ENCODE measurements at regions not wholly inside any gene's neighbourhood (a gene's known extent, or its start where the extent isn't known, plus 50 kb on each side); places are given as distances from the start of the nearest gene placed in this dataset.

DNA sequence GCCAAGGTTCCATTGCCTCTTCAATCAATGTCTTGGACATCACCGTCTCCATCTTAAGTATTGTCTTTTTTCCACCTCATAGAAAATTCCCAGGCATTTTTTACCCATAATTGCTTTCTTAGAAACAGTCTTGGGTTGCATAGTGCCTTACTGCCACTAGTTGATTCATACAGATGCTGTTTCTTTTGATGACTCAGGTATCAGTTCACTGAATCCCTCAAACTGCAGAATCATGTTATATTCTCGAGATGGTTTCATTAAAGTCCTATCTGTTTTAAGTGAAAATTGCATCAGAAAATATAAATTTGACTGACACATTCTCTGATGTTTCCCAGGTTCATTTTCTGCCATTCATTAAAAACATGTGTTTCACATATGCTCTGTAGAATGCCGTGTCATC lies 1489.1 kb downstream of the BRINP3 start:
- Histone ChIP-seq H3K27ac (ENCODE audit: low read depth, low read length) (no peak overlapping the region), H3K36me3 (ENCODE audit: control insufficient read depth in 3 of 3, insufficient read depth in 3 of 3, low read length in 3 of 3) (no peaks in the 10 kb centered on the region), H3K4me3 (ENCODE audit: low read length in 3 of 3) (no peak overlapping the region), H3K4me1 (ENCODE audit: control insufficient read depth in 3 of 3, insufficient read depth in 3 of 3, low read length in 3 of 3) (no peaks in the 10 kb centered on the region), H3K9me3 (ENCODE audit: control insufficient read depth in 3 of 3, low read length in 3 of 3) (no peaks in the 10 kb centered on the region), H3K27me3 (ENCODE audit: control insufficient read depth in 3 of 3, insufficient read depth in 3 of 3, low read length in 3 of 3) (no peaks in the 10 kb centered on the region), H3K9ac (ENCODE audit: low read depth in 1 of 3, low read length in 3 of 3) (no peak overlapping the region)

- no peak overlapping the region for H3K27ac ChIP-seq (ENCODE audit: low read depth, low read length)
- no peaks in the 10 kb centered on the region for H3K27me3 ChIP-seq (ENCODE audit: control insufficient read depth in 3 of 3, insufficient read depth in 3 of 3, low read length in 3 of 3)
- H3K4me3 ChIP-seq (ENCODE audit: low read length in 3 of 3): no peak overlapping the region
- no peaks in the 10 kb centered on the region for H3K4me1 ChIP-seq (ENCODE audit: control insufficient read depth in 3 of 3, insufficient read depth in 3 of 3, low read length in 3 of 3)
- H3K36me3 ChIP-seq (ENCODE audit: control insufficient read depth in 3 of 3, insufficient read depth in 3 of 3, low read length in 3 of 3): no peaks in the 10 kb centered on the region
- no peak overlapping the region for H3K9ac ChIP-seq (ENCODE audit: low read depth in 1 of 3, low read length in 3 of 3)
- H3K9me3 ChIP-seq (ENCODE audit: control insufficient read depth in 3 of 3, low read length in 3 of 3): no peaks in the 10 kb centered on the region
These were observed 1486.3 kb downstream of the BRINP3 start for GRCh38 chr1:188991221-188991930.

- Histone ChIP-seq H3K9me3 (ENCODE audit: control insufficient read depth in 3 of 3, low read length in 3 of 3) (no peaks in the 10 kb centered on the region), H3K36me3 (ENCODE audit: control insufficient read depth in 3 of 3, insufficient read depth in 3 of 3, low read length in 3 of 3) (no peaks in the 10 kb centered on the region), H3K9ac (ENCODE audit: low read depth in 1 of 3, low read length in 3 of 3) (no peak overlapping the region), H3K27ac (ENCODE audit: low read depth, low read length) (no peak overlapping the region), H3K27me3 (ENCODE audit: control insufficient read depth in 3 of 3, insufficient read depth in 3 of 3, low read length in 3 of 3) (no peaks in the 10 kb centered on the region), H3K4me1 (ENCODE audit: control insufficient read depth in 3 of 3, insufficient read depth in 3 of 3, low read length in 3 of 3) (no peaks in the 10 kb centered on the region), H3K4me3 (ENCODE audit: low read length in 3 of 3) (no peak overlapping the region)
These were observed 1469.8 kb downstream of the BRINP3 start for GRCh38 chr1:189007824-189008223.

DNA sequence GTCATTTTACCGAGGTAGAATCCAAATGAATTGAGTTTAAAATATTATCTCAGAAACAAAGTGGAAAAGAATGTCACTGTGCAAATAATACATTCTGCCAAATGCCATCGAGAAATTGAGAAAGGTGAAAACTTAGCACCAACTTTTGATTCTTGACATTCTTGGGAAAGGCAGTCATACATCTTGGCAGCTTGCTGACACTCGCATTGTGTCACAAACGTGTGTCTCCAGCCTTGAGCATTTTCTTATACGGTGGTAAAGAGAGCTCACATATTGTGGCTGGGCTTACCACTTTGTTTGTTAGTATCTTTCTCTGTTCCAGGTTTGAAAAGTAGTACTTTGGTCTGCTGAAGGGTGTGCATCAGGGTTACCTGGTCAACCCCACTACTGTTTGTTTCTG lies 1456.1 kb downstream of the BRINP3 start:
- Histone ChIP-seq H3K9me3 (ENCODE audit: control insufficient read depth in 3 of 3, low read length in 3 of 3) (no peaks in the 10 kb centered on the region), H3K27ac (ENCODE audit: low read depth, low read length) (no peak overlapping the region), H3K4me3 (ENCODE audit: low read length in 3 of 3) (no peak overlapping the region), H3K27me3 (ENCODE audit: control insufficient read depth in 3 of 3, insufficient read depth in 3 of 3, low read length in 3 of 3) (no peaks in the 10 kb centered on the region), H3K36me3 (ENCODE audit: control insufficient read depth in 3 of 3, insufficient read depth in 3 of 3, low read length in 3 of 3) (no peaks in the 10 kb centered on the region), H3K4me1 (ENCODE audit: control insufficient read depth in 3 of 3, insufficient read depth in 3 of 3, low read length in 3 of 3) (no peaks in the 10 kb centered on the region), H3K9ac (ENCODE audit: low read depth in 1 of 3, low read length in 3 of 3) (no peak overlapping the region)

DNA sequence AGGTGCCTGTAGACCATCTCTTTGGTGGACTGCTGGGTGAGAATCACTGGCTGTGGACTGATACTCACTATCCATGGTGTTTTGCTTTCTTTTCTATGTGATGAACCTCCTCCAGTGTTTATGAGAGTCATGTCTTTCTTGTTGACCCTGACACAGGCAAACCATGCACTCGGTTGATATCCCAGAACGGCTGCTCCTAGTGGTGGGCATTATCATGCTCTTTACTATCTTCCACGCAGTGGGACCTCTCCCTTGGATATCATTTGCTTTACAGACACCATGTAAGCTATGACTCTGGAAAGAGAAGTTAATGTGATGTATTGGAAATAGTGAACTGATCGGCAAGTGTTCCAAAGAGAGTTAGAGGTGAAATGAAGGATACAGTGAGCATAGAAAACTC lies 1455.6 kb downstream of the BRINP3 start:
- H3K9ac ChIP-seq (ENCODE audit: low read depth in 1 of 3, low read length in 3 of 3): no peak overlapping the region

DNA sequence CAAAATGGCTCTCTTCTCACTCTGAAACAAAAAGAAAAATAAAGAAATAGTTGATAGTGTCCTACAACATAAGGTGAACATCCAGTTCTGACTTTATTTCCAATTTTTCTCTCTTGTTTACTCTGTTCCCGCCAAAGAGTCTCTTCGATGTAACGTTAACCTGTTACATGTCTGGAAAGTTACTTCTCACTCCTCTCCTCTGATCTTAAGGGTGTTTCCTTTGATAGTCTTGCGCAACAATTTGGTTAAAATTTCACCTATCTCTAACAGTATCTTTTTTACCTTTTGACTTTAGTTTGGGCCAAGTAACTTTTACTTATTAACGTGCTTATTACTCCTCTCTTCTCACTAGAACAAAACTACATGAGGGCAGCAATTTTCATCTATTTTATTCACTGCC lies 1450.2 kb downstream of the BRINP3 start:
- H3K4me3 ChIP-seq (ENCODE audit: low read length in 3 of 3): no peak overlapping the region
- H3K27me3 ChIP-seq (ENCODE audit: control insufficient read depth in 3 of 3, insufficient read depth in 3 of 3, low read length in 3 of 3): no peaks in the 10 kb centered on the region
- no peaks in the 10 kb centered on the region for H3K9me3 ChIP-seq (ENCODE audit: control insufficient read depth in 3 of 3, low read length in 3 of 3)
- no peak overlapping the region for H3K9ac ChIP-seq (ENCODE audit: low read depth in 1 of 3, low read length in 3 of 3)
- no peak overlapping the region for H3K27ac ChIP-seq (ENCODE audit: low read depth, low read length)
- H3K4me1 ChIP-seq (ENCODE audit: control insufficient read depth in 3 of 3, insufficient read depth in 3 of 3, low read length in 3 of 3): no peaks in the 10 kb centered on the region
- H3K36me3 ChIP-seq (ENCODE audit: control insufficient read depth in 3 of 3, insufficient read depth in 3 of 3, low read length in 3 of 3): no peaks in the 10 kb centered on the region

More for the DNA sequence above, 1455.6 kb downstream of the BRINP3 start:
- H3K4me1 ChIP-seq (ENCODE audit: control insufficient read depth in 3 of 3, insufficient read depth in 3 of 3, low read length in 3 of 3): no peaks in the 10 kb centered on the region
- H3K4me3 ChIP-seq (ENCODE audit: low read length in 3 of 3): no peak overlapping the region
- H3K36me3 ChIP-seq (ENCODE audit: control insufficient read depth in 3 of 3, insufficient read depth in 3 of 3, low read length in 3 of 3): no peaks in the 10 kb centered on the region
- no peaks in the 10 kb centered on the region for H3K27me3 ChIP-seq (ENCODE audit: control insufficient read depth in 3 of 3, insufficient read depth in 3 of 3, low read length in 3 of 3)
- H3K9me3 ChIP-seq (ENCODE audit: control insufficient read depth in 3 of 3, low read length in 3 of 3): no peaks in the 10 kb centered on the region
- H3K27ac ChIP-seq (ENCODE audit: low read depth, low read length): no peak overlapping the region

DNA sequence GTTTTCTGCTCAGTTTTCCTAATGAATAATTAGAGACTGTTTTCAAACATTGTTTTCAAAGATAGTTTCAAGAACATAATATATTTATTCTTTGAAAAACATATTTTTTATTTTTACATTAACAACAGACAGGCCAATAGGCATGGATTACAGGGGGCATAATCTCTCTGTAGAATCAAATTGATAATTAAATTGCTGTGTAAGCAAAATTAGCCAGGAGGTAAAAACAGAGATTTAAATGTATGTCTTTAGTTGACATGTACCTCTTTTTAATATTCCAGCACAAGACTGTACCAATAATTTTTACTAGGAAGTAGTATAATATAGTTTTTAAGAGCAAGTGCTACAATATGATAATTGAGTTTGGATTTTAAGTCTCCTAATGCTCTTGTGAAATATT lies 1444.5 kb downstream of the BRINP3 start:
- H3K9ac ChIP-seq (ENCODE audit: low read depth in 1 of 3, low read length in 3 of 3): no peak overlapping the region

GRCh38 chr1:189036628-189037027 lies 1441.0 kb downstream of the BRINP3 start:
- Histone ChIP-seq H3K9me3 (ENCODE audit: control insufficient read depth in 3 of 3, low read length in 3 of 3) (no peaks in the 10 kb centered on the region), H3K36me3 (ENCODE audit: control insufficient read depth in 3 of 3, insufficient read depth in 3 of 3, low read length in 3 of 3) (no peaks in the 10 kb centered on the region), H3K4me1 (ENCODE audit: control insufficient read depth in 3 of 3, insufficient read depth in 3 of 3, low read length in 3 of 3) (no peaks in the 10 kb centered on the region), H3K4me3 (ENCODE audit: low read length in 3 of 3) (no peak overlapping the region), H3K27ac (ENCODE audit: low read depth, low read length) (no peak overlapping the region), H3K9ac (ENCODE audit: low read depth in 1 of 3, low read length in 3 of 3) (no peak overlapping the region), H3K27me3 (ENCODE audit: control insufficient read depth in 3 of 3, insufficient read depth in 3 of 3, low read length in 3 of 3) (no peaks in the 10 kb centered on the region)

More for the DNA sequence above, 1444.5 kb downstream of the BRINP3 start:
- Histone ChIP-seq H3K9me3 (ENCODE audit: control insufficient read depth in 3 of 3, low read length in 3 of 3) (no peaks in the 10 kb centered on the region), H3K36me3 (ENCODE audit: control insufficient read depth in 3 of 3, insufficient read depth in 3 of 3, low read length in 3 of 3) (no peaks in the 10 kb centered on the region), H3K27me3 (ENCODE audit: control insufficient read depth in 3 of 3, insufficient read depth in 3 of 3, low read length in 3 of 3) (no peaks in the 10 kb centered on the region), H3K4me3 (ENCODE audit: low read length in 3 of 3) (no peak overlapping the region), H3K4me1 (ENCODE audit: control insufficient read depth in 3 of 3, insufficient read depth in 3 of 3, low read length in 3 of 3) (no peaks in the 10 kb centered on the region), H3K27ac (ENCODE audit: low read depth, low read length) (no peak overlapping the region)

DNA sequence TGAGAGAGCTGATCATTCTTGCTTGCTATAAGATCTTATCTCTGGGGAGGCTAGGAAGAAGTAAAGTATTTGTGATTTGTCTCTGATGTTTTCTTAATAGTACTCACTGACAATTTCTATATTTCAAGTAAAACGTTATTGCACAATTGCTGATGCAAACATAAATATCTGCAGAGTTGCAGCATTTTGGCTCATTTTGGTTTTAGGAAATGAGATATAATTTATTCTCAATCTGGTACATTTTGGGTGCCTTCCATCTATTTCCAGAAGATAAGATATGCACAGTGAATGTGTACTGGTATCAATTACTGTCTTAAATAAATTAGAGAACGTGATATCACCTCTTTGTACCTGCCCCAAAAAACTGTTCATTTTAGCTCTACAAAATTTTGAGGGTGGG lies 1431.5 kb downstream of the BRINP3 start:
- Histone ChIP-seq H3K9me3 (ENCODE audit: control insufficient read depth in 3 of 3, low read length in 3 of 3) (no peaks in the 10 kb centered on the region), H3K27ac (ENCODE audit: low read depth, low read length) (no peak overlapping the region)

GRCh38 chr1:189084811-189085210 lies 1392.9 kb downstream of the BRINP3 start:
- no peak overlapping the region for H3K9ac ChIP-seq (ENCODE audit: low read depth in 1 of 3, low read length in 3 of 3)
- no peaks in the 10 kb centered on the region for H3K36me3 ChIP-seq (ENCODE audit: control insufficient read depth in 3 of 3, insufficient read depth in 3 of 3, low read length in 3 of 3)
- no peaks in the 10 kb centered on the region for H3K4me1 ChIP-seq (ENCODE audit: control insufficient read depth in 3 of 3, insufficient read depth in 3 of 3, low read length in 3 of 3)
- H3K4me3 ChIP-seq (ENCODE audit: low read length in 3 of 3): no peak overlapping the region
- H3K9me3 ChIP-seq (ENCODE audit: control insufficient read depth in 3 of 3, low read length in 3 of 3): no peaks in the 10 kb centered on the region
- H3K27me3 ChIP-seq (ENCODE audit: control insufficient read depth in 3 of 3, insufficient read depth in 3 of 3, low read length in 3 of 3): no peaks in the 10 kb centered on the region
- H3K27ac ChIP-seq (ENCODE audit: low read depth, low read length): no peak overlapping the region

More for the DNA sequence above, 1431.5 kb downstream of the BRINP3 start:
- Histone ChIP-seq H3K27me3 (ENCODE audit: control insufficient read depth in 3 of 3, insufficient read depth in 3 of 3, low read length in 3 of 3) (no peaks in the 10 kb centered on the region), H3K9ac (ENCODE audit: low read depth in 1 of 3, low read length in 3 of 3) (no peak overlapping the region), H3K36me3 (ENCODE audit: control insufficient read depth in 3 of 3, insufficient read depth in 3 of 3, low read length in 3 of 3) (no peaks in the 10 kb centered on the region), H3K4me1 (ENCODE audit: control insufficient read depth in 3 of 3, insufficient read depth in 3 of 3, low read length in 3 of 3) (no peaks in the 10 kb centered on the region), H3K4me3 (ENCODE audit: low read length in 3 of 3) (no peak overlapping the region)

Data from skeletal muscle tissue (tissue), 3 donors.